GM10248 (cell line): ENCODE measurements at regions not wholly inside any gene's neighbourhood (a gene's known extent, or its start where the extent isn't known, plus 50 kb on each side); places are given as distances from the start of the nearest gene placed in this dataset.

Experiments
- CTCF ChIA-PET: fragments of 300-600 bp; sonication (Branson Sonifier 250); formaldehyde crosslinking; extraction: SDS; loops from one replicate; lab custom pipeline; 2021; ENCODE audit warnings: antibody characterized with exemption; lab: Yijun Ruan, JAX
- POLR2A ChIA-PET: fragments of 350-650 bp; sonication (Branson Sonifier 250); formaldehyde crosslinking; extraction: SDS; loops from one replicate; lab custom pipeline; 2020; ENCODE audit warnings: antibody characterized with exemption; lab: Yijun Ruan, JAX
- DNase-seq: peaks from one replicate; pipeline ENCODE4 v3.0.0; 2012; ENCODE audit errors: extremely low spot score
- CTCF ChIP-seq: IDR thresholded peaks from 2 replicates; pipeline ENCODE4 v1.5.1; 2012; ENCODE audit warnings: mild to moderate bottlenecking, low read depth; ENCODE audit errors: extremely low read depth, missing control alignments, control extremely low read depth

DNA sequence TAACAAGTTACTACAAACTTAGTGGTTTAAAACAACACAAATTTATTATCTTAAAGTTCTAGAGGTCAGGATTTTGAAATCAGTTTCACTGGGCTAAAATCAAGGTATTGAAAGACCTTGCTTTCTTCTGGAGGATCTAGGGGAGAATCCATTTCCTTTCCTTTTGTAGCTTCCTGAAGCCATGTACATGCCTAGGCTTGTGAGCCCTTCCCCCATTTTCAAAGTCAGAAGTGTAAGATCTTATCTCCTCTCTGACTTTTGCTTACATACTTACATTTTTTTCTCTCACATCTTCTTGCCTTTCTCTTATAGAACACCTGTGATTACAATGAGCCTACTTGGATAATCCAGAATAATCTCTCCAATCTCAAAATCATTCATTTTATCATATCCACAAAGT is 78.7 kb upstream of the MBOAT2 start:
- POLR2A ChIA-PET: no interaction called here
- CTCF ChIA-PET: interaction anchor here (2.4 kb wide), 1 partner anchor 11 kb away, joined by 6 read pairs; no protein-coding TSS in a partner anchor
- DNase-seq: no peak
- no peak for TF ChIP-seq CTCF

- POLR2A ChIA-PET: no interaction called here
- no peak for TF ChIP-seq CTCF
- CTCF ChIA-PET: interaction anchor here (2.4 kb wide), 1 partner anchor 11 kb away, joined by 6 read pairs; no protein-coding TSS in a partner anchor
- no peak for DNase-seq
Observed at GRCh38 chr2:9081750-9082149, 78.3 kb upstream of the MBOAT2 start.

DNA sequence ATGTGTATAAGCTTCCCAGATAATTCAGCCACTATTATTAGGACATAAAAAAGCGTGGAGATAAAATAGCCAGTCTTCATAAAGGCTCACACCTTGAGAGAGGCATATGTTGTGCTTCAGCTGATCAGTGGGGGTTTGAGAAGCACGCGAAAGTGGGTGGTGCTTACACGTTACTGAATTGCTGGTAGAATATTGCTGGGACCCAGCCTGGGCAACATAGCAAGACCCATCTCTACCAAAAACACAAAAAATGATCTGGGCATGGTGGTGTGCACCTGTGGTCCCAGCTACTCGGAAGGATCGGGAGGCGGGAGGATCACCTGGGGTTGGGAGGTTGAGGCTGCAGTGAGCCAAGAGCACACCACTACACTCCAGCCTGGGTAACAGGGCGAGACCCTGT is 74.9 kb upstream of the MBOAT2 start:
- ChIA-PET CTCF (interaction anchor here (1.9 kb wide), 1 partner anchor 14 kb away, joined by 6 read pairs; no protein-coding TSS in a partner anchor), POLR2A (no interaction called here)
- no peak for DNase-seq
- TF ChIP-seq CTCF: no peak

DNA sequence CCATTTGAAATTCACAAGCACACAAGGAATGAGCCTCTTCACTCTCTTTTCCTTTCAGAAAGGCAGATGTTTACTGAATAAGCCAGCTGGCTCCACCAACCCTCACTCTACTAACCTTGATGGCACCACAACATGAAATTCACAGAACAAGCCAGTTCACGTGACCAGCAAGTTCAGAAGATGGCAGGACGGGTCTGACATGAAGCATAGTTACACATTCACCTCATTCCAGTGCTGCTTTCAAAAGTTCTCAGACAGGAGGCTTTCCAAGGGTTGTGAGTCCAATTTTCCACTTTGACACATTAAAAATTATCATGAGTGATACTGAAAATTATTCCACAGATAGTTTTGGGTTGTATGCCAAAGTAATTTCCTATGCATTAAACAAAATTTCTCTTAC is 74.2 kb upstream of the MBOAT2 start:
- CTCF ChIA-PET: no interaction called here
- no peak for DNase-seq
- TF ChIP-seq CTCF: no peak
- POLR2A ChIA-PET: no interaction called here

- CTCF ChIA-PET: no interaction called here
- TF ChIP-seq CTCF: no peak
- no peak for DNase-seq
- POLR2A ChIA-PET: no interaction called here
Observed at GRCh38 chr2:9076755-9077154, 73.3 kb upstream of the MBOAT2 start.

GRCh38 chr2:9076210-9076609 is 72.7 kb upstream of the MBOAT2 start:
- no peak for TF ChIP-seq CTCF
- DNase-seq: no peak
- CTCF ChIA-PET: no interaction called here
- POLR2A ChIA-PET: no interaction called here

DNA sequence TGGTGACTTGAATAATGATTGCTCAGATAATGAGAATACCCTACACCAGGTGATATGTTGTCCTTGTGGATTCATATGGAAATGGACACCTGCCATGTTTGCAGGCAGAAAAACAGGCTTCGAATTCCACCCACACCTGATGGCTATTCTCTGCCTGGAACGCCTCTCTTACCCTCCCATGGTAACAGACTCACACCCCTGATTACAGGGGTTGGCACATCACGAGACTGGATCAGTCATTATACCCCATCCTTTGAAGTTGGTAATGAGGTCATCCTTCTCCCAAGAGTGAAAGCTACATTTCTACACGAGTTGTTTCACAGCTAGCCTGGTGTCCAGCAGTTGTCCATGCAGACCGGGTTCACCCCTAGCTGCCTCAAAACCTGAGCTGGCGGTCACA is 71.4 kb upstream of the MBOAT2 start:
- ChIA-PET POLR2A (no interaction called here), CTCF (no interaction called here)
- no peak for TF ChIP-seq CTCF
- DNase-seq: no peak
